SK-N-SH treated with all-trans-retinoic acid at 6 μM for 48 hours (cell line): ENCODE measurements at regions not wholly inside any gene's neighbourhood (a gene's known extent, or its start where the extent isn't known, plus 50 kb on each side); places are given as distances from the start of the nearest gene placed in this dataset.

ENCODE experiments used
- ATAC-seq: fragments of 200-7000 bp; cut with Tn5 transposase; 3 replicates; pipeline ENCODE4 v1.9.1; 2020; ENCODE audit warnings: mild to moderate bottlenecking, moderate library complexity
- ARNTL ChIP-seq: fragments of 450-650 bp; formaldehyde crosslinking; IDR thresholded peaks from 2 replicates; pipeline ENCODE4 v1.5.0; 2020; ENCODE audit warnings: low read depth, mild to moderate bottlenecking, moderate library complexity, borderline replicate concordance
- BACH2 ChIP-seq: fragments of 250-450 bp; sonication (Bioruptor Pico); IDR thresholded peaks from 2 replicates; pipeline ENCODE4 v1.9.0; 2021; ENCODE audit warnings: mild to moderate bottlenecking, borderline replicate concordance
- CREB5 ChIP-seq: fragments of 250-450 bp; sonication (Bioruptor Pico); IDR thresholded peaks from 2 replicates; pipeline ENCODE4 v1.5.1; 2020; ENCODE audit warnings: low read depth, mild to moderate bottlenecking, moderate library complexity
- CSDC2 ChIP-seq: fragments of 250-450 bp; sonication (Bioruptor Pico); IDR thresholded peaks from 2 replicates; pipeline ENCODE4 v1.5.0; 2020; ENCODE audit warnings: mild to moderate bottlenecking, moderate library complexity
- CSRNP3 ChIP-seq: fragments of 250-450 bp; sonication (Bioruptor Pico); IDR thresholded peaks from 2 replicates; pipeline ENCODE4 v1.5.1; 2021; ENCODE audit warnings: mild to moderate bottlenecking, moderate library complexity
- ESRRG ChIP-seq: fragments of 250-450 bp; sonication (Bioruptor Pico); IDR thresholded peaks from 2 replicates; pipeline ENCODE4 v1.6.1; 2021; ENCODE audit warnings: mild to moderate bottlenecking
- GLIS3 ChIP-seq: fragments of 250-450 bp; sonication (Bioruptor Pico); IDR thresholded peaks from 2 replicates; pipeline ENCODE4 v1.5.0; 2020; ENCODE audit warnings: mild to moderate bottlenecking, moderate library complexity
- ISL1 ChIP-seq: fragments of 250-450 bp; sonication (Bioruptor Pico); IDR thresholded peaks from 2 replicates; pipeline ENCODE4 v2.1.2; 2022; ENCODE audit warnings: mild to moderate bottlenecking, moderate library complexity
- OSR1 ChIP-seq: fragments of 250-450 bp; sonication (Bioruptor Pico); IDR thresholded peaks from 2 replicates; pipeline ENCODE4 v1.8.0; 2022; ENCODE audit warnings: moderate library complexity, mild to moderate bottlenecking, inconsistent platforms
- PATZ1 ChIP-seq: fragments of 250-450 bp; sonication (Bioruptor Pico); IDR thresholded peaks from 2 replicates; pipeline ENCODE4 v1.8.0; 2020; ENCODE audit warnings: mild to moderate bottlenecking, moderate library complexity, borderline replicate concordance
- PPARA ChIP-seq: fragments of 250-450 bp; sonication (Bioruptor Pico); IDR thresholded peaks from 2 replicates; pipeline ENCODE4 v1.5.0; 2020; ENCODE audit warnings: mild to moderate bottlenecking, borderline replicate concordance
- RARB ChIP-seq: fragments of 250-450 bp; sonication (Bioruptor Pico); IDR thresholded peaks from 2 replicates; pipeline ENCODE4 v1.8.0; 2021; ENCODE audit warnings: mild to moderate bottlenecking, moderate library complexity
- SNAI2 ChIP-seq: fragments of 250-450 bp; sonication (Bioruptor Pico); IDR thresholded peaks from 2 replicates; pipeline ENCODE4 v1.5.0; 2020; ENCODE audit warnings: mild to moderate bottlenecking, moderate library complexity
- TCF4 ChIP-seq: fragments of 250-450 bp; sonication (Bioruptor Pico); IDR thresholded peaks from 2 replicates; pipeline ENCODE4 v1.8.0; 2021; ENCODE audit warnings: mild to moderate bottlenecking, moderate library complexity, borderline replicate concordance
- TOX ChIP-seq: fragments of 250-450 bp; sonication (Bioruptor Pico); IDR thresholded peaks from 2 replicates; pipeline ENCODE4 v1.8.0; 2021; ENCODE audit warnings: mild to moderate bottlenecking, moderate library complexity, borderline replicate concordance
- TSHZ2 ChIP-seq: fragments of 250-450 bp; sonication (Bioruptor Pico); IDR thresholded peaks from 2 replicates; pipeline ENCODE4 v1.5.0; 2020; ENCODE audit warnings: mild to moderate bottlenecking, moderate library complexity
- ZC3H10 ChIP-seq: fragments of 250-450 bp; sonication (Bioruptor Pico); IDR thresholded peaks from 2 replicates; pipeline ENCODE4 v1.5.1; 2021; ENCODE audit warnings: mild to moderate bottlenecking, moderate library complexity
- ZFP3 ChIP-seq: fragments of 250-450 bp; sonication (Bioruptor Pico); IDR thresholded peaks from 2 replicates; pipeline ENCODE4 v1.5.0; 2020; ENCODE audit warnings: mild to moderate bottlenecking, moderate library complexity
- ZFP30 ChIP-seq: fragments of 450-650 bp; formaldehyde crosslinking; IDR thresholded peaks from 2 replicates; pipeline ENCODE4 v1.5.0; 2022; ENCODE audit warnings: mild to moderate bottlenecking, moderate library complexity
- ZNF565 ChIP-seq: fragments of 450-650 bp; formaldehyde crosslinking; conservative IDR thresholded peaks from 2 replicates; pipeline ENCODE4 v1.5.0; 2020; ENCODE audit warnings: low read depth, mild to moderate bottlenecking, moderate library complexity
- ZNF70 ChIP-seq: fragments of 450-650 bp; formaldehyde crosslinking; IDR thresholded peaks from 2 replicates; pipeline ENCODE4 v1.5.0; 2020; ENCODE audit warnings: mild to moderate bottlenecking, moderate library complexity
- ZNF8 ChIP-seq: fragments of 450-650 bp; formaldehyde crosslinking; IDR thresholded peaks from 2 replicates; pipeline ENCODE4 v1.5.0; 2020; ENCODE audit warnings: mild to moderate bottlenecking, moderate library complexity

- TF ChIP-seq CREB5: no peak
- no peak for TF ChIP-seq ISL1 (CRISPR knock-in tag)
- no peak for TF ChIP-seq ZNF565 (CRISPR knock-in tag)
- TF ChIP-seq CSDC2 (CRISPR knock-in tag): no peak
- no peak for TF ChIP-seq TSHZ2 (CRISPR knock-in tag)
- TF ChIP-seq SNAI2: no peak
- no peak for TF ChIP-seq ZNF70 (CRISPR knock-in tag)
- TF ChIP-seq ZFP3 (CRISPR knock-in tag): no peak
- no peak for TF ChIP-seq ESRRG (CRISPR knock-in tag)
- no peak for TF ChIP-seq TOX
- no peak for TF ChIP-seq TCF4 (CRISPR knock-in tag)
- ATAC-seq: no peak
These were observed 323.4 kb downstream of the CDC14C start for GRCh38 chr7:49247759-49248158.

- peak; percentile 38; the same call in 2 of the 3 replicates for ATAC-seq
These were observed 330.7 kb downstream of the CDC14C start for GRCh38 chr7:49255054-49255453.

More at GRCh38 chr7:49255054-49255453, 330.7 kb downstream of the CDC14C start:
- TF ChIP-seq TSHZ2 (CRISPR knock-in tag) (no peak), CSDC2 (CRISPR knock-in tag) (no peak), TOX (no peak), ZNF565 (CRISPR knock-in tag) (no peak), GLIS3 (CRISPR knock-in tag) (no peak), BACH2 (CRISPR knock-in tag) (no peak), ESRRG (CRISPR knock-in tag) (no peak), CREB5 (no peak), ZC3H10 (CRISPR knock-in tag) (no peak), TCF4 (CRISPR knock-in tag) (no peak), PPARA (no peak), PATZ1 (CRISPR knock-in tag) (no peak), ARNTL (CRISPR knock-in tag) (no peak), RARB (no peak), ZFP3 (CRISPR knock-in tag) (no peak), CSRNP3 (no peak), SNAI2 (no peak), OSR1 (CRISPR knock-in tag) (no peak), ZFP30 (CRISPR knock-in tag) (no peak), ZNF8 (CRISPR knock-in tag) (no peak)
